ENCODE measurements at regions not wholly inside any gene's neighbourhood (a gene's known extent, or its start where the extent isn't known, plus 50 kb on each side); places are given as distances from the start of the nearest gene placed in this dataset.

- no peak for DNase-seq
- 93% methylated on average over 2 of the region's 3 CpGs for WGBS (ENCODE audit: insufficient coverage, low lambda C conversion rate)
- no peaks in the 10 kb centered on the region for H3K36me3 ChIP-seq (ENCODE audit: control insufficient read depth, insufficient read depth, low read length)
- H3K4me3 ChIP-seq (ENCODE audit: low read length): no peak overlapping the region
- no peaks in the 10 kb centered on the region for H3K4me1 ChIP-seq (ENCODE audit: control insufficient read depth, insufficient read depth, low read length)
- no peaks in the 10 kb centered on the region for H3K27me3 ChIP-seq (ENCODE audit: control insufficient read depth, insufficient read depth, low read length)
- H3K27ac ChIP-seq (ENCODE audit: low read length): no peak overlapping the region
- no peaks in the 10 kb centered on the region for H3K9me3 ChIP-seq (ENCODE audit: control insufficient read depth, low read depth, low read length)
Measured at GRCh38 chr1:198082576-198082975, 74.2 kb upstream of the NEK7 start.

GRCh38 chr1:198083549-198083948 is 73.2 kb upstream of the NEK7 start:
- H3K36me3 ChIP-seq (ENCODE audit: control insufficient read depth, insufficient read depth, low read length): no peaks in the 10 kb centered on the region
- no peak overlapping the region for H3K27ac ChIP-seq (ENCODE audit: low read length)
- WGBS (ENCODE audit: insufficient coverage, low lambda C conversion rate): 100% methylated on average over 1 of the region's 2 CpGs
- DNase-seq: no peak
- H3K4me3 ChIP-seq (ENCODE audit: low read length): no peak overlapping the region
- no peaks in the 10 kb centered on the region for H3K4me1 ChIP-seq (ENCODE audit: control insufficient read depth, insufficient read depth, low read length)
- H3K27me3 ChIP-seq (ENCODE audit: control insufficient read depth, insufficient read depth, low read length): no peaks in the 10 kb centered on the region
- no peaks in the 10 kb centered on the region for H3K9me3 ChIP-seq (ENCODE audit: control insufficient read depth, low read depth, low read length)

- Histone ChIP-seq H3K4me3 (ENCODE audit: low read length) (no peak overlapping the region), H3K27me3 (ENCODE audit: control insufficient read depth, insufficient read depth, low read length) (no peaks in the 10 kb centered on the region), H3K36me3 (ENCODE audit: control insufficient read depth, insufficient read depth, low read length) (no peaks in the 10 kb centered on the region), H3K9me3 (ENCODE audit: control insufficient read depth, low read depth, low read length) (no peaks in the 10 kb centered on the region), H3K4me1 (ENCODE audit: control insufficient read depth, insufficient read depth, low read length) (no peaks in the 10 kb centered on the region), H3K27ac (ENCODE audit: low read length) (no peak overlapping the region)
- WGBS (ENCODE audit: insufficient coverage, low lambda C conversion rate): 67% methylated on average over 2 of the region's 5 CpGs
- DNase-seq: no peak
Measured at GRCh38 chr1:198084241-198084908, 72.4 kb upstream of the NEK7 start.

DNA sequence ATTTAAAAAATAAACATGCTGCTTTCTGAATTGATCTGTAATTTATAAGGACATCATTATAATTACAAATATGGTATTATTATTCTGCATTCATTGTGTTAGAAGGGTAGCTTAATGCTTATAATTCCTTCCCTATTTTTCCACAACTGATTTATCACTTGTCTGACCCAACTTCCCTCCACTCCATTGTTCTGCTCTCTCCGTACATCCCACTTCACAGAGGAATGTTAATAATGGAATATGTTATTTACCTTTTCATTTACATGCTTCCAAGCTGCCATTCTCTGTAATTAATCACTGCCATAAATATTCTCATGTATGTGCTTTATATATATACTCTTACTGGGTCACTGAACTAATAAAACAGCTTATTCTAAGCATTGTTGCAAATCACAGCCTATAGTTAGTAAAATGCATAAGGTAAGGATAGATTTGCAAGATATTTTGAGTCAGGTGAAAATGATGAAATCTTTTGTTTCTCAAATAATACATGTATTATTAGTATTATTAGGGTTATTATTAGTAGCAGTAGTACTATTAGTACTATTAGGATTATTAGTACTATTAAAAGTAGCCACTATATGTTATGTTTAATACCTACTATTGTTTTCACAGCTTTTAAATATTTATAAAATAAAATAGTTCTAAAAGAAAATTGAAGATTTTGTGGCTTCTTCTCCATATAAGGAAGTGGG is 70.6 kb upstream of the NEK7 start:
- Histone ChIP-seq H3K27me3 (ENCODE audit: control insufficient read depth, insufficient read depth, low read length) (no peaks in the 10 kb centered on the region), H3K27ac (ENCODE audit: low read length) (no peak overlapping the region), H3K9me3 (ENCODE audit: control insufficient read depth, low read depth, low read length) (no peaks in the 10 kb centered on the region), H3K4me3 (ENCODE audit: low read length) (no peak overlapping the region), H3K36me3 (ENCODE audit: control insufficient read depth, insufficient read depth, low read length) (no peaks in the 10 kb centered on the region), H3K4me1 (ENCODE audit: control insufficient read depth, insufficient read depth, low read length) (no peaks in the 10 kb centered on the region)
- DNase-seq: no peak
- 33% methylated on average over 1 of the region's 1 CpG for WGBS (ENCODE audit: insufficient coverage, low lambda C conversion rate)

GRCh38 chr1:198087831-198088230 is 69.0 kb upstream of the NEK7 start:
- WGBS (ENCODE audit: insufficient coverage, low lambda C conversion rate): no CpG with 5 or more reads among the region's 1 CpG
- Histone ChIP-seq H3K27me3 (ENCODE audit: control insufficient read depth, insufficient read depth, low read length) (no peaks in the 10 kb centered on the region), H3K4me3 (ENCODE audit: low read length) (no peak overlapping the region), H3K4me1 (ENCODE audit: control insufficient read depth, insufficient read depth, low read length) (no peaks in the 10 kb centered on the region), H3K27ac (ENCODE audit: low read length) (no peak overlapping the region), H3K36me3 (ENCODE audit: control insufficient read depth, insufficient read depth, low read length) (no peaks in the 10 kb centered on the region), H3K9me3 (ENCODE audit: control insufficient read depth, low read depth, low read length) (no peaks in the 10 kb centered on the region)
- DNase-seq: no peak

DNA sequence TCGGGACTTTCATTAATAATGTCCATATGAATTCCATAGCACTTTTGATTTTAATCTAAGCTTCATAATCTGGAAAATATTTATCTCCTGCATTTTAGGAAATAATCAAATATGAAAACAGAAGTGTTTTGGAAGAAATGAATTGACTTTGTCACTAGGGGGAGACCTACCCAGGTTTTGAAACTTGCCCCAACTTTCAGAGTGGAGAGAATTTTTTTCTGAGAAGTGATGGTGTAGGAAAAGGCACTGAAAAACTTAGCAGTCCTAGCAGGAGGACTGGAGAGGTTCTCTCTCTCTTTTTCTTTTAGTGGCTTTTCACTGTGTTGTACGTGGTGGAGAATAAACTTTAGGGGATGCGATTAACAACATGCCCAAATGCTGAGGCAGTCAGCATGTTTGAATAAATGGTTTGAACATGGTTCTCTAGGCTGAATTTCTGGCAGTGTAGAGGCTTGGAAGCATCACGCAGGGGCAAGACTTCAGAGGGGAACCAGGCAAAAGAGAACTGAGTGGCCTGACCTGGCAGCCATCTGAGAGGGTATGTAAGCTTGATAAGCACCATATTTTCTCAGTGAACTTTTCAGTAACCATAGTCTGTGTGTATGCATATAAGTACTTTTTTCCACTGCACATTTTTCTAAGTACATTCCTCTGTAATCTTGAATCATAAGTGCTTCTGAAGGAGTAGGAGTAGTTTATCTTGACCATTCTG is 68.3 kb upstream of the NEK7 start:
- Histone ChIP-seq H3K9me3 (ENCODE audit: control insufficient read depth, low read depth, low read length) (no peaks in the 10 kb centered on the region), H3K27me3 (ENCODE audit: control insufficient read depth, insufficient read depth, low read length) (no peaks in the 10 kb centered on the region), H3K27ac (ENCODE audit: low read length) (no peak overlapping the region), H3K4me3 (ENCODE audit: low read length) (no peak overlapping the region), H3K36me3 (ENCODE audit: control insufficient read depth, insufficient read depth, low read length) (no peaks in the 10 kb centered on the region), H3K4me1 (ENCODE audit: control insufficient read depth, insufficient read depth, low read length) (no peaks in the 10 kb centered on the region)
- no CpG with 5 or more reads among the region's 4 CpGs for WGBS (ENCODE audit: insufficient coverage, low lambda C conversion rate)
- no peak for DNase-seq

GRCh38 chr1:198096390-198096789 is 60.4 kb upstream of the NEK7 start:
- DNase-seq: no peak
- peaks cover 2% of the 10 kb centered on the region for H3K27me3 ChIP-seq (ENCODE audit: control insufficient read depth, insufficient read depth, low read length)
- H3K9me3 ChIP-seq (ENCODE audit: control insufficient read depth, low read depth, low read length): no peaks in the 10 kb centered on the region
- no peaks in the 10 kb centered on the region for H3K4me1 ChIP-seq (ENCODE audit: control insufficient read depth, insufficient read depth, low read length)
- no peak overlapping the region for H3K27ac ChIP-seq (ENCODE audit: low read length)
- WGBS (ENCODE audit: insufficient coverage, low lambda C conversion rate): no CpG with 5 or more reads among the region's 2 CpGs
- no peaks in the 10 kb centered on the region for H3K36me3 ChIP-seq (ENCODE audit: control insufficient read depth, insufficient read depth, low read length)
- no peak overlapping the region for H3K4me3 ChIP-seq (ENCODE audit: low read length)

DNA sequence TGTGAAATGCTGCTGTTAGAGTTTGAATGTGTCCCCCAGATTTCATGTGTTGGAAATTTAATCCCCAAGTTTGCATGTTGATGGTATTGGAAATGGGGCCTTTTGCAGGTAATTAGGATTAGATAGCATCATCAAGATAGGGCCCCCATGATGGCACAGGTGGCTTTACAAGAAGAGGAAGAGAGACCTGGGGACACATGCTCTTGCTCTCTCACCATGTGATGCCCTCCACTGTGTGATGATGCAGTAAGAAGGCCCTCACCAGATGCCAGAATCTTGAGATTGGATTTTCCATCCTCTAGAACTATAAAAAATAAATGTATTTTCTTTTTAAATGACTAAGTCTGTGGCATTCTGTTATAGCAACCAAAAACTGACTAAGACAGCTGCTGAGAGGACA is 57.0 kb upstream of the NEK7 start:
- no peak overlapping the region for H3K4me3 ChIP-seq (ENCODE audit: low read length)
- H3K27me3 ChIP-seq (ENCODE audit: control insufficient read depth, insufficient read depth, low read length): peaks cover 2% of the 10 kb centered on the region
- H3K9me3 ChIP-seq (ENCODE audit: control insufficient read depth, low read depth, low read length): no peaks in the 10 kb centered on the region
- H3K27ac ChIP-seq (ENCODE audit: low read length): no peak overlapping the region
- H3K36me3 ChIP-seq (ENCODE audit: control insufficient read depth, insufficient read depth, low read length): no peaks in the 10 kb centered on the region
- DNase-seq: no peak
- H3K4me1 ChIP-seq (ENCODE audit: control insufficient read depth, insufficient read depth, low read length): no peaks in the 10 kb centered on the region

GRCh38 chr1:198101716-198102453 is 54.9 kb upstream of the NEK7 start:
- WGBS (ENCODE audit: insufficient coverage, low lambda C conversion rate): 100% methylated on average over 1 of the region's 4 CpGs
- no peaks in the 10 kb centered on the region for H3K36me3 ChIP-seq (ENCODE audit: control insufficient read depth, insufficient read depth, low read length)
- H3K27ac ChIP-seq (ENCODE audit: low read length): no peak overlapping the region
- H3K4me1 ChIP-seq (ENCODE audit: control insufficient read depth, insufficient read depth, low read length): no peaks in the 10 kb centered on the region
- H3K27me3 ChIP-seq (ENCODE audit: control insufficient read depth, insufficient read depth, low read length): peaks cover 2% of the 10 kb centered on the region
- H3K9me3 ChIP-seq (ENCODE audit: control insufficient read depth, low read depth, low read length): no peaks in the 10 kb centered on the region
- no peak overlapping the region for H3K4me3 ChIP-seq (ENCODE audit: low read length)
- DNase-seq: no peak

- WGBS (ENCODE audit: insufficient coverage, low lambda C conversion rate): 50% methylated on average over 1 of the region's 1 CpG
- H3K4me3 ChIP-seq (ENCODE audit: low read length): no peak overlapping the region
- H3K36me3 ChIP-seq (ENCODE audit: control insufficient read depth, insufficient read depth, low read length): no peaks in the 10 kb centered on the region
- no peak overlapping the region for H3K27ac ChIP-seq (ENCODE audit: low read length)
- no peak for DNase-seq
- peaks cover 2% of the 10 kb centered on the region for H3K27me3 ChIP-seq (ENCODE audit: control insufficient read depth, insufficient read depth, low read length)
- H3K4me1 ChIP-seq (ENCODE audit: control insufficient read depth, insufficient read depth, low read length): no peaks in the 10 kb centered on the region
- H3K9me3 ChIP-seq (ENCODE audit: control insufficient read depth, low read depth, low read length): no peaks in the 10 kb centered on the region
Measured at GRCh38 chr1:198102454-198102827, 54.4 kb upstream of the NEK7 start.

Data from large intestine (tissue), 3 donors.